ENCODE measurements at regions not wholly inside any gene's neighbourhood (a gene's known extent, or its start where the extent isn't known, plus 50 kb on each side); places are given as distances from the start of the nearest gene placed in this dataset.
"Not testable (repeated sequence)": the region's sequence is repeated elsewhere in the genome, so short reads cannot be mapped to it uniquely, and the experiment has no call there.

GRCh38 chr1:46878173-46878782 is 63.0 kb downstream of the CYP4A11 start:
- not testable (repeated sequence) for TF ChIP-seq TEAD4 (IDR thresholded peaks at IDR 0.05); EGR1 (IDR thresholded peaks at IDR 0.05); CREB1 (IDR thresholded peaks at IDR 0.05; ENCODE audit: low read depth); EP300 (IDR thresholded peaks at IDR 0.05; ENCODE audit: borderline replicate concordance); TAF1 (IDR thresholded peaks at IDR 0.05; ENCODE audit: low read depth); MAX (IDR thresholded peaks at IDR 0.05); REST (IDR thresholded peaks at IDR 0.05; ENCODE audit: low read depth); TCF12 (IDR thresholded peaks at IDR 0.05; ENCODE audit: low read depth); ZBTB7A (IDR thresholded peaks at IDR 0.05; ENCODE audit: low read depth)
- peak; percentile 56 for TF ChIP-seq RAD21 (IDR thresholded peaks at IDR 0.05; ENCODE audit: low read depth)

Data from Ishikawa (cell line).